HCT116 (cell line): ENCODE measurements at regions not wholly inside any gene's neighbourhood (a gene's known extent, or its start where the extent isn't known, plus 50 kb on each side); places are given as distances from the start of the nearest gene placed in this dataset.

Source experiments
- ATAC-seq: fragments of 200-7000 bp; cut with Tn5 transposase; 2 replicates; pipeline ENCODE4 v1.9.1; 2020; ENCODE audit warnings: mild to moderate bottlenecking, moderate library complexity
- BruUV-seq: library from RNA; stranded (reverse); fragments of 400-500 nt; replicated peaks from 2 replicates; lab custom pipeline; 2021; lab: Mats Ljungman, UMichigan
- CTCF ChIA-PET: fragments of 300-600 bp; sonication (Branson Sonifier 250); formaldehyde crosslinking; loops from one replicate; lab custom pipeline; 2021; ENCODE audit warnings: antibody characterized with exemption; lab: Charles Lee
- POLR2A ChIA-PET: fragments of 300-600, 350-600 bp; sonication (Branson Sonifier 250); formaldehyde crosslinking; loops from one replicate; lab custom pipeline; 2021; ENCODE audit warnings: antibody characterized with exemption; lab: Charles Lee
- RAD21 ChIA-PET, 2 experiments: fragments of 300-600 bp; sonication (Branson Sonifier 250); formaldehyde crosslinking; loops; one replicate each; lab custom pipeline; 2023; ENCODE audit warnings: low total read pairs in 2 of 2; ENCODE audit not compliant: uncharacterized antibody in 2 of 2, unreplicated experiment in 2 of 2, low non-redundant PET in 1 of 2; lab: Charles Lee
- DNase-seq: peaks from one replicate; pipeline ENCODE4 v3.0.0-alpha.2; 2010; ENCODE audit warnings: low read depth, low spot score
- H2AFZ ChIP-seq: fragments of 200-600 bp; shearing (Covaris generic), sonication (generic); 2 replicates; pipeline ENCODE4 v1.6.1; 2017; ENCODE audit warnings: low read depth, mixed run types, mixed read lengths, antibody characterized with exemption, low read length; ENCODE audit not compliant: poor library complexity, severe bottlenecking
- H3K27ac ChIP-seq: 2 replicates; pipeline ENCODE4 v1.5.1; 2012; ENCODE audit warnings: low read depth, low read length
- H3K27me3 ChIP-seq: fragments of 200-600 bp; sonication (generic); 2 replicates; pipeline ENCODE4 v1.6.1; 2016; ENCODE audit warnings: mixed run types, low read length, mixed read lengths; ENCODE audit not compliant: insufficient read depth
- H3K36me3 ChIP-seq, 2 experiments: fragments of 200-500 bp in 1 of 2; fragments of 200-600 bp in 1 of 2; sonication (Bioruptor generic) in 1 of 2; sonication (generic) in 1 of 2; 2 replicates each; pipeline versions ENCODE4 v1.5.1 to v1.6.1; 2014 to 2016; ENCODE audit warnings: low read length in 2 of 2, inconsistent platforms in 1 of 2, mixed read lengths in 1 of 2, mixed run types in 1 of 2; ENCODE audit not compliant: insufficient read depth in 2 of 2, control insufficient read depth in 1 of 2
- H3K4me1 ChIP-seq, 2 experiments: fragments of 200-600 bp in 1 of 2; sonication (generic) in 1 of 2; 2 replicates each; pipeline versions ENCODE4 v1.5.1 to v1.6.1; 2012 to 2017; ENCODE audit warnings: low read length in 2 of 2, inconsistent platforms in 1 of 2, mild to moderate bottlenecking in 1 of 2, mixed read lengths in 1 of 2, mixed run types in 1 of 2, moderate library complexity in 1 of 2; ENCODE audit not compliant: insufficient read depth in 2 of 2, control insufficient read depth in 1 of 2
- H3K4me2 ChIP-seq: fragments of 200-600 bp; sonication (generic); 2 replicates; pipeline ENCODE4 v1.6.1; 2017; ENCODE audit warnings: mixed run types, low read length, mixed read lengths
- H3K4me3 ChIP-seq, 2 experiments: fragments of 200-600 bp in 1 of 2; sonication (generic) in 1 of 2; replicated peaks in 1 of 2; 2 replicates each; pipeline ENCODE4 v1.5.1; 2011 to 2016; ENCODE audit warnings: low read length in 2 of 2, control low read depth in 1 of 2, low read depth in 1 of 2, mild to moderate bottlenecking in 1 of 2, mixed read lengths in 1 of 2, mixed run types in 1 of 2
- H3K79me2 ChIP-seq: fragments of 200-600 bp; sonication (generic); 2 replicates; pipeline ENCODE4 v1.6.1; 2017; ENCODE audit warnings: mild to moderate bottlenecking, mixed run types, low read length, moderate library complexity, mixed read lengths; ENCODE audit not compliant: insufficient read depth
- H3K9ac ChIP-seq: fragments of 200-600 bp; sonication (generic); 2 replicates; pipeline ENCODE4 v1.6.1; 2016; ENCODE audit warnings: low read length, mixed read lengths
- H3K9me2 ChIP-seq: fragments of 200-600 bp; sonication (generic), shearing (Covaris generic); 2 replicates; pipeline ENCODE4 v1.6.1; 2017; ENCODE audit warnings: mixed run types, mild to moderate bottlenecking, moderate library complexity; ENCODE audit not compliant: insufficient read depth
- H3K9me3 ChIP-seq, 2 experiments: fragments of 200-500 bp in 1 of 2; fragments of 200-600 bp in 1 of 2; sonication (Bioruptor generic) in 1 of 2; sonication (generic) in 1 of 2; 2 replicates each; pipeline ENCODE4 v1.6.1; 2014 to 2017; ENCODE audit warnings: low read length in 2 of 2, mixed read lengths in 2 of 2, inconsistent platforms in 1 of 2, low read depth in 1 of 2, mild to moderate bottlenecking in 1 of 2, mixed run types in 1 of 2, moderate library complexity in 1 of 2; ENCODE audit not compliant: control insufficient read depth in 1 of 2, insufficient read depth in 1 of 2
- H4K20me1 ChIP-seq: fragments of 200-600 bp; sonication (generic), shearing (Covaris generic); 2 replicates; pipeline ENCODE4 v1.6.1; 2017; ENCODE audit warnings: mixed run types, mild to moderate bottlenecking, moderate library complexity; ENCODE audit not compliant: insufficient read depth
- CBX3 ChIP-seq: IDR thresholded peaks from 2 replicates; pipeline ENCODE4 v1.6.1; 2012; ENCODE audit warnings: low read depth
- CEBPB ChIP-seq: IDR thresholded peaks from 2 replicates; pipeline ENCODE4 v1.6.1; 2012; ENCODE audit warnings: low read depth
- CTCF ChIP-seq, 3 experiments: fragments of 200-600 bp in 1 of 3; sonication (generic) in 1 of 3; IDR thresholded peaks in 2 of 3; conservative IDR thresholded peaks in 1 of 3; 2 replicates each; pipeline ENCODE4 v1.5.1; 2012 to 2017; ENCODE audit warnings: low read depth in 2 of 3, low read length in 2 of 3, antibody characterized with exemption in 1 of 3, borderline replicate concordance in 1 of 3, control low read depth in 1 of 3, mild to moderate bottlenecking in 1 of 3, mixed read lengths in 1 of 3, mixed run types in 1 of 3, moderate library complexity in 1 of 3; ENCODE audit not compliant: insufficient read depth in 1 of 3
- EGR1 ChIP-seq: IDR thresholded peaks from 2 replicates; pipeline ENCODE4 v1.6.1; 2012; ENCODE audit warnings: low read depth
- ELF1 ChIP-seq: IDR thresholded peaks from 2 replicates; pipeline ENCODE4 v1.6.1; 2012; ENCODE audit warnings: low read depth, borderline replicate concordance
- EZH2 ChIP-seq: fragments of 200-600 bp; sonication (generic); IDR thresholded peaks from 2 replicates; pipeline ENCODE4 v1.6.1; 2017; ENCODE audit warnings: antibody characterized with exemption, mixed run types
- EZH2phosphoT487 ChIP-seq: fragments of 200-600 bp; IDR thresholded peaks from 2 replicates; pipeline ENCODE4 v1.6.1; 2018; ENCODE audit warnings: antibody characterized with exemption, borderline replicate concordance
- FOSL1 ChIP-seq: IDR thresholded peaks from 2 replicates; pipeline ENCODE4 v1.6.1; 2012; ENCODE audit warnings: low read depth
- MAX ChIP-seq: IDR thresholded peaks from 2 replicates; pipeline ENCODE4 v1.6.1; 2012
- POLR2AphosphoS5 ChIP-seq: IDR thresholded peaks from 2 replicates; pipeline ENCODE4 v1.6.1; 2011; ENCODE audit warnings: mild to moderate bottlenecking, low read depth, low read length, moderate library complexity
- RAD21 ChIP-seq: IDR thresholded peaks from 2 replicates; pipeline ENCODE4 v1.6.1; 2012; ENCODE audit warnings: low read depth, mild to moderate bottlenecking
- REST ChIP-seq: IDR thresholded peaks from 2 replicates; pipeline ENCODE4 v1.6.1; 2012; ENCODE audit warnings: low read depth
- SIN3A ChIP-seq: IDR thresholded peaks from 2 replicates; pipeline ENCODE4 v1.6.1; 2012; ENCODE audit warnings: low read depth
- SRF ChIP-seq: IDR thresholded peaks from 2 replicates; pipeline ENCODE4 v1.6.1; 2012; ENCODE audit warnings: low read depth
- TCF7L2 ChIP-seq: IDR thresholded peaks from 2 replicates; pipeline ENCODE4 v1.7.0; 2011; ENCODE audit warnings: borderline replicate concordance, inconsistent platforms; ENCODE audit not compliant: insufficient read depth, insufficient read length; ENCODE audit errors: extremely low read depth
- YY1 ChIP-seq: IDR thresholded peaks from 2 replicates; pipeline ENCODE4 v1.6.1; 2011; ENCODE audit warnings: low read length, low read depth, moderate library complexity, mild to moderate bottlenecking; ENCODE audit not compliant: insufficient replicate concordance; ENCODE audit errors: extremely low read depth
- ZBTB33 ChIP-seq: IDR thresholded peaks from 2 replicates; pipeline ENCODE4 v1.6.1; 2011; ENCODE audit warnings: mild to moderate bottlenecking, low read length, moderate library complexity; ENCODE audit not compliant: insufficient replicate concordance; ENCODE audit errors: extremely low read depth
- ZFX ChIP-seq: fragments of 450-650 bp; IDR thresholded peaks from 2 replicates; pipeline ENCODE4 v1.6.1; 2017
- ZNF274 ChIP-seq: fragments of 200-500 bp; sonication (Bioruptor generic); IDR thresholded peaks from 2 replicates; pipeline ENCODE4 v1.6.1; 2014; ENCODE audit warnings: mild to moderate bottlenecking, low read depth, low read length, inconsistent platforms
- intact Hi-C: fragments of 100-400 bp; cut with micrococcal nuclease; formaldehyde crosslinking; loops from 2 replicates; pipeline ENCODE4 v1.10.0; 2022

- no peaks in the 10 kb centered on the region for H3K79me2 ChIP-seq
- H3K9ac ChIP-seq = no peak overlapping the region
- H3K4me3 ChIP-seq = no peak overlapping the region
- POLR2A ChIA-PET = no interaction called here
- RAD21 ChIA-PET = no interaction called here
- DNase-seq (no peak), ATAC-seq (no peak)
- H4K20me1 ChIP-seq = no peaks in the 10 kb centered on the region
- H3K36me3 ChIP-seq = no peaks in the 10 kb centered on the region
- no TSS peak for BruUV-seq
- no peak overlapping the region for H2AFZ ChIP-seq
- no peak for TF ChIP-seq ZFX
- no peak for TF ChIP-seq SIN3A
- TF ChIP-seq ELF1 = no peak
- no peak for TF ChIP-seq TCF7L2
- no peak for TF ChIP-seq CEBPB
- TF ChIP-seq POLR2AphosphoS5 = no peak
- TF ChIP-seq ZNF274 = no peak
- no peak for TF ChIP-seq REST
- TF ChIP-seq CTCF (IDR thresholded peaks at IDR 0.05 in 2 of 3, conservative IDR thresholded peaks at IDR 0.05 in 1 of 3; ENCODE audit: borderline replicate concordance in 1 of 3, insufficient read depth in 1 of 3, low read depth in 2 of 3, low read length in 2 of 3) = no peak
- TF ChIP-seq SRF = no peak
- no peak for TF ChIP-seq ZBTB33
- no peak for TF ChIP-seq FOSL1
- TF ChIP-seq YY1 = no peak
- TF ChIP-seq RAD21 = no peak
- no peak for TF ChIP-seq EGR1
- no peak for TF ChIP-seq EZH2phosphoT487
- TF ChIP-seq CBX3 = no peak
- no peak for TF ChIP-seq EZH2
- TF ChIP-seq MAX = no peak
- CTCF ChIA-PET = no interaction called here
- no peaks in the 10 kb centered on the region for H3K9me3 ChIP-seq
- no peak overlapping the region for H3K27ac ChIP-seq
- intact Hi-C loops = no loop called here
- H3K9me2 ChIP-seq = no peaks in the 10 kb centered on the region
- H3K4me2 ChIP-seq = no peak overlapping the region
- no peaks in the 10 kb centered on the region for H3K4me1 ChIP-seq
- no peaks in the 10 kb centered on the region for H3K27me3 ChIP-seq
Measured at GRCh38 chr18:76054156-76054555, 440.9 kb downstream of the ZNF516 start.
